Caco-2 (cell line): ENCODE measurements at regions not wholly inside any gene's neighbourhood (a gene's known extent, or its start where the extent isn't known, plus 50 kb on each side); places are given as distances from the start of the nearest gene placed in this dataset.

Source experiments
- BruUV-seq: library from RNA; stranded (reverse); fragments of 400-500 nt; replicated peaks from 2 replicates; lab custom pipeline; 2021; lab: Mats Ljungman, UMichigan
- CTCF ChIA-PET: fragments of 300-600 bp; sonication (Branson Sonifier 250); formaldehyde crosslinking; loops from one replicate; lab custom pipeline; 2022; ENCODE audit warnings: antibody characterized with exemption; lab: Charles Lee
- POLR2A ChIA-PET: fragments of 300-600 bp; sonication (Branson Sonifier 250); formaldehyde crosslinking; loops from one replicate; lab custom pipeline; 2022; ENCODE audit warnings: antibody characterized with exemption; lab: Charles Lee
- DNase-seq, 2 experiments: peaks; one replicate each; pipeline versions ENCODE4 v3.0.0 to v3.0.0-alpha.2; 2020 to 2022
- H3K27me3 ChIP-seq: replicated peaks from 2 replicates; pipeline ENCODE4 v1.6.0; 2011; ENCODE audit warnings: low read length; ENCODE audit not compliant: control insufficient read depth, insufficient read depth
- H3K36me3 ChIP-seq: 2 replicates; pipeline ENCODE4 v1.5.1; 2011; ENCODE audit warnings: low read length; ENCODE audit not compliant: control insufficient read depth, insufficient read depth
- H3K4me1 ChIP-seq: fragments of 250-450 bp; sonication (Bioruptor Pico); 2 replicates; pipeline ENCODE4 v1.5.1; 2020; ENCODE audit warnings: mild to moderate bottlenecking
- H3K4me3 ChIP-seq: 2 replicates; pipeline ENCODE4 v1.5.1; 2011; ENCODE audit warnings: low read depth, mild to moderate bottlenecking, control low read depth, low read length
- H3K9me3 ChIP-seq: fragments of 250-450 bp; sonication (Bioruptor Pico); 2 replicates; pipeline ENCODE4 v1.5.1; 2020; ENCODE audit warnings: mild to moderate bottlenecking, moderate library complexity
- H3K27ac Mint-ChIP-seq: one replicate; pipeline ENCODE4 v1.8.0; 2022; ENCODE audit warnings: mixed read lengths; ENCODE audit not compliant: unreplicated experiment
- H3K27me3 Mint-ChIP-seq: one replicate; pipeline ENCODE4 v1.8.0; 2022; ENCODE audit warnings: mixed read lengths; ENCODE audit not compliant: insufficient read depth, unreplicated experiment
- H3K36me3 Mint-ChIP-seq: one replicate; pipeline ENCODE4 v1.8.0; 2022; ENCODE audit warnings: mild to moderate bottlenecking, mixed read lengths; ENCODE audit not compliant: insufficient read depth, unreplicated experiment
- H3K4me1 Mint-ChIP-seq: one replicate; pipeline ENCODE4 v1.8.0; 2022; ENCODE audit warnings: low read depth, mixed read lengths; ENCODE audit not compliant: unreplicated experiment
- H3K4me3 Mint-ChIP-seq: one replicate; pipeline ENCODE4 v1.8.0; 2022; ENCODE audit warnings: mild to moderate bottlenecking, moderate library complexity, mixed read lengths; ENCODE audit not compliant: unreplicated experiment
- H3K9me3 Mint-ChIP-seq: one replicate; pipeline ENCODE4 v1.8.0; 2022; ENCODE audit warnings: mixed read lengths; ENCODE audit not compliant: unreplicated experiment
- CTCF ChIP-seq, 2 experiments: fragments of 200-600 bp in 1 of 2; IDR thresholded peaks; 1 replicate in 1 of 2; 2 replicates in 1 of 2; pipeline versions ENCODE4 v1.5.1 to v1.8.0; 2011 to 2022; ENCODE audit warnings: antibody characterized with exemption in 1 of 2, control low read depth in 1 of 2, inconsistent platforms in 1 of 2, low read depth in 1 of 2, low read length in 1 of 2, mild to moderate bottlenecking in 1 of 2, moderate library complexity in 1 of 2; ENCODE audit not compliant: insufficient read depth in 1 of 2, severe bottlenecking in 1 of 2, unreplicated experiment in 1 of 2
- intact Hi-C: fragments of 100-400 bp; cut with micrococcal nuclease; formaldehyde crosslinking; loops from one replicate; pipeline ENCODE4 v1.10.0; 2022; ENCODE audit not compliant: unreplicated experiment

GRCh38 chr12:60223242-60223641, 627.4 kb downstream of the SLC16A7 start:
- CTCF ChIA-PET: no interaction called here
- Mint-ChIP-seq H3K4me3 (no peak overlapping the region), H3K4me1 (peaks cover 7% of the 10 kb centered on the region)

GRCh38 chr12:60225216-60226000, 629.6 kb downstream of the SLC16A7 start:
- Histone ChIP-seq H3K4me3 (no peak overlapping the region), H3K36me3 (no peaks in the 10 kb centered on the region), H3K4me1 (peaks cover 3% of the 10 kb centered on the region; the same call in 1 of the 2 replicates), H3K27me3 (no peaks in the 10 kb centered on the region), H3K9me3 (no peaks in the 10 kb centered on the region)
- no peaks in the 10 kb centered on the region for H3K36me3 Mint-ChIP-seq
- no peak overlapping the region for H3K4me3 Mint-ChIP-seq
- H3K4me1 Mint-ChIP-seq: peaks cover 7% of the 10 kb centered on the region
- BruUV-seq: no TSS peak
- no peak for DNase-seq
- CTCF ChIA-PET: no interaction called here
- no peak overlapping the region for H3K27ac Mint-ChIP-seq
- POLR2A ChIA-PET: no interaction called here
- no peak for TF ChIP-seq CTCF (IDR thresholded peaks at IDR 0.05; ENCODE audit: insufficient read depth in 1 of 2, low read depth in 1 of 2, low read length in 1 of 2, severe bottlenecking in 1 of 2, unreplicated experiment in 1 of 2)
- H3K27me3 Mint-ChIP-seq: no peaks in the 10 kb centered on the region
- peaks cover 10% of the 10 kb centered on the region for H3K9me3 Mint-ChIP-seq
- intact Hi-C loops: no loop called here

More at GRCh38 chr12:60223242-60223641, 627.4 kb downstream of the SLC16A7 start:
- Histone ChIP-seq H3K4me1 (peaks cover 3% of the 10 kb centered on the region; the same call in 1 of the 2 replicates), H3K36me3 (no peaks in the 10 kb centered on the region), H3K27me3 (no peaks in the 10 kb centered on the region), H3K9me3 (no peaks in the 10 kb centered on the region), H3K4me3 (no peak overlapping the region)
- H3K27me3 Mint-ChIP-seq: no peaks in the 10 kb centered on the region
- no peak for DNase-seq
- peaks cover 10% of the 10 kb centered on the region for H3K9me3 Mint-ChIP-seq
- intact Hi-C loops: no loop called here
- POLR2A ChIA-PET: no interaction called here
- no peaks in the 10 kb centered on the region for H3K36me3 Mint-ChIP-seq
- TF ChIP-seq CTCF (IDR thresholded peaks at IDR 0.05; ENCODE audit: insufficient read depth in 1 of 2, low read depth in 1 of 2, low read length in 1 of 2, severe bottlenecking in 1 of 2, unreplicated experiment in 1 of 2): no peak
- no peak overlapping the region for H3K27ac Mint-ChIP-seq
- BruUV-seq: no TSS peak

- no peak for TF ChIP-seq CTCF (IDR thresholded peaks at IDR 0.05; ENCODE audit: insufficient read depth in 1 of 2, low read depth in 1 of 2, low read length in 1 of 2, severe bottlenecking in 1 of 2, unreplicated experiment in 1 of 2)
- DNase-seq: no peak
- Histone ChIP-seq H3K36me3 (no peaks in the 10 kb centered on the region), H3K4me1 (peaks cover 3% of the 10 kb centered on the region; the same call in 1 of the 2 replicates), H3K9me3 (no peaks in the 10 kb centered on the region), H3K27me3 (no peaks in the 10 kb centered on the region), H3K4me3 (no peak overlapping the region)
- no TSS peak for BruUV-seq
- no peaks in the 10 kb centered on the region for H3K27me3 Mint-ChIP-seq
- H3K9me3 Mint-ChIP-seq: peaks cover 10% of the 10 kb centered on the region
- H3K4me1 Mint-ChIP-seq: peaks cover 7% of the 10 kb centered on the region
- intact Hi-C loops: no loop called here
- no peak overlapping the region for H3K27ac Mint-ChIP-seq
- ChIA-PET POLR2A (no interaction called here), CTCF (no interaction called here)
- H3K4me3 Mint-ChIP-seq: no peak overlapping the region
- H3K36me3 Mint-ChIP-seq: no peaks in the 10 kb centered on the region
Measured at GRCh38 chr12:60227916-60228315, 632.1 kb downstream of the SLC16A7 start.
